K562 (cell line): ENCODE measurements at regions not wholly inside any gene's neighbourhood (a gene's known extent, or its start where the extent isn't known, plus 50 kb on each side); places are given as distances from the start of the nearest gene placed in this dataset.

Experiments used
- BRF1 ChIP-seq: IDR thresholded peaks from 3 replicates; pipeline ENCODE4 v1.6.1; 2011; ENCODE audit warnings: borderline replicate concordance, mild to moderate bottlenecking; ENCODE audit not compliant: insufficient read length; ENCODE audit errors: extremely low read depth
- GABPB1 ChIP-seq: sonication (generic); formaldehyde crosslinking; IDR thresholded peaks from 2 replicates; pipeline ENCODE4 v1.8.0; 2022; ENCODE audit warnings: mild to moderate bottlenecking, missing genetic modification reagents
- NR1H2 ChIP-seq: sonication (generic); formaldehyde crosslinking; IDR thresholded peaks from 2 replicates; pipeline ENCODE4 v1.4.0; 2020; ENCODE audit warnings: mild to moderate bottlenecking, missing genetic modification reagents
- REST ChIP-seq, 2 experiments: fragments of 450-650 bp; formaldehyde crosslinking in 1 of 2; IDR thresholded peaks; 2 replicates each; pipeline versions ENCODE4 v1.4.0 to v1.6.1; 2014 to 2020; ENCODE audit warnings: mild to moderate bottlenecking in 2 of 2, borderline replicate concordance in 1 of 2, low read depth in 1 of 2
- TRIM28 ChIP-seq: fragments of 450-650 bp; IDR thresholded peaks from 2 replicates; pipeline ENCODE4 v1.6.1; 2017
- ZNF780A ChIP-seq: fragments of 250-450 bp; sonication (Bioruptor Pico); IDR thresholded peaks from 2 replicates; pipeline ENCODE4 v1.5.0; 2021; ENCODE audit warnings: mild to moderate bottlenecking

GRCh38 chr13:65913173-65913572 is 1317.0 kb downstream of the PCDH9 start (continued):
- no peak for TF ChIP-seq BRF1
- TF ChIP-seq TRIM28 = no peak
- TF ChIP-seq ZNF780A (CRISPR knock-in tag) = no peak
- no peak for TF ChIP-seq GABPB1 (CRISPR knock-in tag)
- TF ChIP-seq NR1H2 (CRISPR knock-in tag) = no peak
- no peak for TF ChIP-seq REST (IDR thresholded peaks at IDR 0.05; ENCODE audit: borderline replicate concordance)
- TF ChIP-seq REST (CRISPR knock-in tag; IDR thresholded peaks at IDR 0.05; ENCODE audit: low read depth) = no peak
- TF ChIP-seq, all 486 proteins: peak for 0
